ENCODE measurements at regions not wholly inside any gene's neighbourhood (a gene's known extent, or its start where the extent isn't known, plus 50 kb on each side); places are given as distances from the start of the nearest gene placed in this dataset.

- ATAC-seq (no peak), DNase-seq (no peak)
- Mint-ChIP-seq H3K36me3 (no peaks in the 10 kb centered on the region), H3K27ac (no peak overlapping the region), H3K4me3 (no peak overlapping the region), H3K27me3 (ENCODE audit: low read depth in 2 of 2) (no peaks in the 10 kb centered on the region), H3K9me3 (peaks cover 8 to 16% of the 10 kb centered on the region in 2 donors), H3K4me1 (no peaks in the 10 kb centered on the region)
- intact Hi-C loops (cut with micrococcal nuclease): no loop called here
- WGBS (ENCODE audit: insufficient coverage): 69% methylated on average over 1 of the region's 1 CpG
- H3K36me3 ChIP-seq (ENCODE audit: control insufficient read depth, insufficient read depth, low read length): no peaks in the 10 kb centered on the region
- no peaks in the 10 kb centered on the region for H3K27me3 ChIP-seq (ENCODE audit: control insufficient read depth, insufficient read depth, low read length)
- no peaks in the 10 kb centered on the region for H3K4me1 ChIP-seq (ENCODE audit: control insufficient read depth, insufficient read depth, low read length)
- H3K27ac ChIP-seq (ENCODE audit: low read length): no peak overlapping the region
- no peak for TF ChIP-seq CTCF (IDR thresholded peaks at IDR 0.05)
- no peaks in the 10 kb centered on the region for H3K9me3 ChIP-seq (ENCODE audit: control insufficient read depth, insufficient read depth, low read length)
- no peak overlapping the region for H3K4me3 ChIP-seq (ENCODE audit: low read length)
Measured at GRCh38 chr4:175447016-175447415, 365.0 kb downstream of the GPM6A start.

- Histone ChIP-seq H3K36me3 (ENCODE audit: control insufficient read depth, insufficient read depth, low read length) (no peaks in the 10 kb centered on the region), H3K27me3 (ENCODE audit: control insufficient read depth, insufficient read depth, low read length) (no peaks in the 10 kb centered on the region), H3K4me3 (ENCODE audit: low read length) (no peak overlapping the region), H3K4me1 (ENCODE audit: control insufficient read depth, insufficient read depth, low read length) (no peaks in the 10 kb centered on the region), H3K27ac (ENCODE audit: low read length) (no peak overlapping the region), H3K9me3 (ENCODE audit: control insufficient read depth, insufficient read depth, low read length) (no peaks in the 10 kb centered on the region)
- Mint-ChIP-seq H3K27ac (no peak overlapping the region), H3K4me1 (no peaks in the 10 kb centered on the region), H3K4me3 (no peak overlapping the region), H3K27me3 (ENCODE audit: low read depth in 2 of 2) (no peaks in the 10 kb centered on the region), H3K9me3 (peaks cover 10 to 20% of the 10 kb centered on the region in 2 donors), H3K36me3 (no peaks in the 10 kb centered on the region)
- TF ChIP-seq CTCF (IDR thresholded peaks at IDR 0.05): no peak
- intact Hi-C loops (cut with micrococcal nuclease): no loop called here
- no peak for DNase-seq
- ATAC-seq: no peak
Measured at GRCh38 chr4:175450446-175450845, 361.6 kb downstream of the GPM6A start.

- no peak for ATAC-seq
- H3K9me3 Mint-ChIP-seq: peaks cover 10 to 20% of the 10 kb centered on the region in 2 donors
- H3K4me1 Mint-ChIP-seq: no peaks in the 10 kb centered on the region
- H3K36me3 Mint-ChIP-seq: no peaks in the 10 kb centered on the region
- Histone ChIP-seq H3K4me1 (ENCODE audit: control insufficient read depth, insufficient read depth, low read length) (no peaks in the 10 kb centered on the region), H3K9me3 (ENCODE audit: control insufficient read depth, insufficient read depth, low read length) (no peaks in the 10 kb centered on the region), H3K27me3 (ENCODE audit: control insufficient read depth, insufficient read depth, low read length) (no peaks in the 10 kb centered on the region), H3K27ac (ENCODE audit: low read length) (no peak overlapping the region), H3K4me3 (ENCODE audit: low read length) (no peak overlapping the region), H3K36me3 (ENCODE audit: control insufficient read depth, insufficient read depth, low read length) (no peaks in the 10 kb centered on the region)
- no peak for TF ChIP-seq CTCF (IDR thresholded peaks at IDR 0.05)
- DNase-seq: no peak
- no peak overlapping the region for H3K27ac Mint-ChIP-seq
- H3K4me3 Mint-ChIP-seq: no peak overlapping the region
- H3K27me3 Mint-ChIP-seq (ENCODE audit: low read depth in 2 of 2): no peaks in the 10 kb centered on the region
- 78% methylated on average over 5 of the region's 8 CpGs for WGBS (ENCODE audit: insufficient coverage)
- intact Hi-C loops (cut with micrococcal nuclease): no loop called here
Measured at GRCh38 chr4:175451238-175451965, 360.7 kb downstream of the GPM6A start.

- ATAC-seq: no peak
Measured at GRCh38 chr4:175453456-175453855, 358.6 kb downstream of the GPM6A start.

More at GRCh38 chr4:175453456-175453855, 358.6 kb downstream of the GPM6A start:
- TF ChIP-seq CTCF (IDR thresholded peaks at IDR 0.05): no peak
- Histone ChIP-seq H3K27ac (ENCODE audit: low read length) (no peak overlapping the region), H3K27me3 (ENCODE audit: control insufficient read depth, insufficient read depth, low read length) (no peaks in the 10 kb centered on the region), H3K36me3 (ENCODE audit: control insufficient read depth, insufficient read depth, low read length) (no peaks in the 10 kb centered on the region), H3K4me3 (ENCODE audit: low read length) (no peak overlapping the region), H3K4me1 (ENCODE audit: control insufficient read depth, insufficient read depth, low read length) (no peaks in the 10 kb centered on the region), H3K9me3 (ENCODE audit: control insufficient read depth, insufficient read depth, low read length) (no peaks in the 10 kb centered on the region)
- Mint-ChIP-seq H3K27ac (no peak overlapping the region), H3K27me3 (ENCODE audit: low read depth in 2 of 2) (no peaks in the 10 kb centered on the region), H3K4me1 (no peaks in the 10 kb centered on the region), H3K9me3 (peaks cover 10 to 20% of the 10 kb centered on the region in 2 donors), H3K4me3 (no peak overlapping the region), H3K36me3 (no peaks in the 10 kb centered on the region)
- WGBS (ENCODE audit: insufficient coverage): 76% methylated on average over 2 of the region's 2 CpGs
- intact Hi-C loops (cut with micrococcal nuclease): no loop called here
- DNase-seq: no peak

Measured in natural killer cell (primary cell).